ENCODE measurements at regions not wholly inside any gene's neighbourhood (a gene's known extent, or its start where the extent isn't known, plus 50 kb on each side); places are given as distances from the start of the nearest gene placed in this dataset.

GRCh38 chr18:72458271-72458670, 85.9 kb downstream of the CBLN2 start:
- H3K9me3 ChIP-seq (ENCODE audit: low read depth), result no peaks in the 10 kb centered on the region
- H3K36me3 ChIP-seq (replicated peaks; ENCODE audit: insufficient read depth, low read depth), result no peaks in the 10 kb centered on the region
- no peaks in the 10 kb centered on the region for H3K27me3 ChIP-seq
- H3K4me3 ChIP-seq, result no peak overlapping the region
- no peak for TF ChIP-seq EZH2phosphoT487 (IDR thresholded peaks at IDR 0.05; ENCODE audit: low read depth, severe bottlenecking, unreplicated experiment)
- no peak for TF ChIP-seq CTCF (IDR thresholded peaks at IDR 0.05; ENCODE audit: poor library complexity)
- TF ChIP-seq EZH2 (IDR thresholded peaks at IDR 0.05; ENCODE audit: borderline replicate concordance), result no peak
- no peak overlapping the region for H3K4me2 ChIP-seq
- no peak overlapping the region for H2AFZ ChIP-seq
- no peaks in the 10 kb centered on the region for H3K79me2 ChIP-seq
- H3K27ac ChIP-seq, result no peak overlapping the region
- H3K9me2 ChIP-seq (replicated peaks; ENCODE audit: insufficient read depth), result no peaks in the 10 kb centered on the region
- no peaks in the 10 kb centered on the region for H3K4me1 ChIP-seq (ENCODE audit: insufficient read depth)
- no peak for DNase-seq (ENCODE audit: low spot score)
- no peaks in the 10 kb centered on the region for H4K20me1 ChIP-seq (ENCODE audit: insufficient read depth, poor library complexity, severe bottlenecking)

- DNase-seq (ENCODE audit: low spot score), result no peak
- Histone ChIP-seq H3K27me3 (no peaks in the 10 kb centered on the region), H2AFZ (no peak overlapping the region), H3K4me1 (ENCODE audit: insufficient read depth) (no peaks in the 10 kb centered on the region), H3K79me2 (no peaks in the 10 kb centered on the region), H3K4me2 (no peak overlapping the region), H3K9me3 (ENCODE audit: low read depth) (no peaks in the 10 kb centered on the region), H4K20me1 (ENCODE audit: insufficient read depth, poor library complexity, severe bottlenecking) (no peaks in the 10 kb centered on the region), H3K27ac (no peak overlapping the region), H3K9me2 (replicated peaks; ENCODE audit: insufficient read depth) (no peaks in the 10 kb centered on the region), H3K36me3 (replicated peaks; ENCODE audit: insufficient read depth, low read depth) (no peaks in the 10 kb centered on the region), H3K4me3 (no peak overlapping the region)
- TF ChIP-seq EZH2phosphoT487 (IDR thresholded peaks at IDR 0.05; ENCODE audit: low read depth, severe bottlenecking, unreplicated experiment) (no peak), CTCF (IDR thresholded peaks at IDR 0.05; ENCODE audit: poor library complexity) (no peak), EZH2 (IDR thresholded peaks at IDR 0.05; ENCODE audit: borderline replicate concordance) (no peak)
- WGBS (ENCODE audit: low lambda C conversion rate, missing lambda C conversion rate), result 87% methylated on average over 1 of the region's 1 CpG
Observed at GRCh38 chr18:72456802-72457201, 87.3 kb downstream of the CBLN2 start.

GRCh38 chr18:72452328-72452727, 91.8 kb downstream of the CBLN2 start:
- H3K9me2 ChIP-seq (replicated peaks; ENCODE audit: insufficient read depth), result no peaks in the 10 kb centered on the region
- no peaks in the 10 kb centered on the region for H3K9me3 ChIP-seq (ENCODE audit: low read depth)
- WGBS (ENCODE audit: low lambda C conversion rate, missing lambda C conversion rate), result 77% methylated on average over 6 of the region's 6 CpGs
- no peak for DNase-seq (ENCODE audit: low spot score)
- no peaks in the 10 kb centered on the region for H3K27me3 ChIP-seq
- H2AFZ ChIP-seq, result no peak overlapping the region
- no peaks in the 10 kb centered on the region for H3K4me1 ChIP-seq (ENCODE audit: insufficient read depth)
- no peak overlapping the region for H3K4me3 ChIP-seq
- H3K36me3 ChIP-seq (replicated peaks; ENCODE audit: insufficient read depth, low read depth), result no peaks in the 10 kb centered on the region
- H4K20me1 ChIP-seq (ENCODE audit: insufficient read depth, poor library complexity, severe bottlenecking), result no peaks in the 10 kb centered on the region
- no peaks in the 10 kb centered on the region for H3K79me2 ChIP-seq
- no peak overlapping the region for H3K27ac ChIP-seq
- TF ChIP-seq EZH2phosphoT487 (IDR thresholded peaks at IDR 0.05; ENCODE audit: low read depth, severe bottlenecking, unreplicated experiment) (no peak), CTCF (IDR thresholded peaks at IDR 0.05; ENCODE audit: poor library complexity) (no peak), EZH2 (IDR thresholded peaks at IDR 0.05; ENCODE audit: borderline replicate concordance) (no peak)
- no peak overlapping the region for H3K4me2 ChIP-seq

- no peaks in the 10 kb centered on the region for H3K4me1 ChIP-seq (ENCODE audit: insufficient read depth)
- no peak overlapping the region for H2AFZ ChIP-seq
- no peaks in the 10 kb centered on the region for H4K20me1 ChIP-seq (ENCODE audit: insufficient read depth, poor library complexity, severe bottlenecking)
- 15% methylated on average over 4 of the region's 4 CpGs for WGBS (ENCODE audit: low lambda C conversion rate, missing lambda C conversion rate)
- H3K9me3 ChIP-seq (ENCODE audit: low read depth), result no peaks in the 10 kb centered on the region
- TF ChIP-seq EZH2phosphoT487 (IDR thresholded peaks at IDR 0.05; ENCODE audit: low read depth, severe bottlenecking, unreplicated experiment) (no peak), CTCF (IDR thresholded peaks at IDR 0.05; ENCODE audit: poor library complexity) (no peak), EZH2 (IDR thresholded peaks at IDR 0.05; ENCODE audit: borderline replicate concordance) (no peak)
- DNase-seq (ENCODE audit: low spot score), result no peak
- H3K79me2 ChIP-seq, result no peaks in the 10 kb centered on the region
- no peak overlapping the region for H3K4me3 ChIP-seq
- H3K4me2 ChIP-seq, result no peak overlapping the region
- no peaks in the 10 kb centered on the region for H3K36me3 ChIP-seq (replicated peaks; ENCODE audit: insufficient read depth, low read depth)
- H3K27me3 ChIP-seq, result peaks cover 3% of the 10 kb centered on the region
- H3K9me2 ChIP-seq (replicated peaks; ENCODE audit: insufficient read depth), result no peaks in the 10 kb centered on the region
- no peak overlapping the region for H3K27ac ChIP-seq
Observed at GRCh38 chr18:72444798-72445155, 99.4 kb downstream of the CBLN2 start.
